ENCODE measurements at regions not wholly inside any gene's neighbourhood (a gene's known extent, or its start where the extent isn't known, plus 50 kb on each side); places are given as distances from the start of the nearest gene placed in this dataset.
"Not testable (repeated sequence)": the region's sequence is repeated elsewhere in the genome, so short reads cannot be mapped to it uniquely, and the experiment has no call there.

- Histone ChIP-seq H3K27me3 (ENCODE audit: control insufficient read depth in 2 of 2, insufficient read depth in 2 of 2, low read length in 2 of 2) (no peaks in the 10 kb centered on the region), H3K79me2 (ENCODE audit: insufficient read depth, low read length) (no peaks in the 10 kb centered on the region), H3K4me3 (replicated peaks in 1 of 3; ENCODE audit: low read depth in 2 of 3, low read length in 3 of 3) (no peak overlapping the region), H3K27ac (ENCODE audit: low read depth in 1 of 2, low read length in 2 of 2) (no peak overlapping the region), H4K20me1 (ENCODE audit: insufficient read depth, low read length) (no peaks in the 10 kb centered on the region), H2AFZ (ENCODE audit: insufficient read depth, low read depth, low read length, poor library complexity, severe bottlenecking) (no peak overlapping the region), H3K36me3 (replicated peaks in 1 of 2; ENCODE audit: control insufficient read depth in 1 of 2, insufficient read depth in 2 of 2, low read length in 2 of 2) (no peaks in the 10 kb centered on the region), H3K4me2 (replicated peaks; ENCODE audit: extremely low read depth, low read length, poor library complexity, severe bottlenecking) (no peak overlapping the region), H3K4me1 (ENCODE audit: control insufficient read depth in 1 of 2, insufficient read depth in 2 of 2, low read length in 2 of 2) (no peaks in the 10 kb centered on the region), H3K9ac (ENCODE audit: insufficient read depth, low read length, poor library complexity, severe bottlenecking) (no peak overlapping the region), H3K9me3 (replicated peaks in 1 of 2; ENCODE audit: control insufficient read depth in 1 of 2, insufficient read depth in 1 of 2, low read length in 2 of 2) (no peaks in the 10 kb centered on the region)
- Mint-ChIP-seq H3K27ac (no peak overlapping the region), H3K36me3 (no peaks in the 10 kb centered on the region), H3K9me3 (peaks cover 0 to 12% (median 3%) of the 10 kb centered on the region in 7 donors), H3K27me3 (ENCODE audit: low read depth in 3 of 3) (no peaks in the 10 kb centered on the region), H3K4me3 (no peak overlapping the region), H3K4me1 (no peaks in the 10 kb centered on the region)
- no peak for TF ChIP-seq CTCF (IDR thresholded peaks at IDR 0.05)
- intact Hi-C loops (cut with micrococcal nuclease): no loop called here
- no peak for DNase-seq
- 83% methylated on average over 1 of the region's 5 CpGs for WGBS (ENCODE audit: insufficient coverage)
Observed at GRCh38 chr3:176609361-176609760, 587.9 kb downstream of the TBL1XR1 start.

GRCh38 chr3:176605553-176605952 is 591.7 kb downstream of the TBL1XR1 start:
- H3K36me3 ChIP-seq (replicated peaks in 1 of 2; ENCODE audit: control insufficient read depth in 1 of 2, insufficient read depth in 2 of 2, low read length in 2 of 2); DNase-seq; H3K4me3 Mint-ChIP-seq; intact Hi-C loops (cut with micrococcal nuclease); H3K4me1 Mint-ChIP-seq; H3K4me3 ChIP-seq (replicated peaks in 1 of 3; ENCODE audit: low read depth in 2 of 3, low read length in 3 of 3); H3K27ac ChIP-seq (ENCODE audit: low read depth in 1 of 2, low read length in 2 of 2); H3K79me2 ChIP-seq (ENCODE audit: insufficient read depth, low read length); H3K4me1 ChIP-seq (ENCODE audit: control insufficient read depth in 1 of 2, insufficient read depth in 2 of 2, low read length in 2 of 2); H3K9ac ChIP-seq (ENCODE audit: insufficient read depth, low read length, poor library complexity, severe bottlenecking); H3K27me3 Mint-ChIP-seq (ENCODE audit: low read depth in 3 of 3); H3K36me3 Mint-ChIP-seq; H4K20me1 ChIP-seq (ENCODE audit: insufficient read depth, low read length); H3K4me2 ChIP-seq (replicated peaks; ENCODE audit: extremely low read depth, low read length, poor library complexity, severe bottlenecking); H3K9me3 ChIP-seq (replicated peaks in 1 of 2; ENCODE audit: control insufficient read depth in 1 of 2, insufficient read depth in 1 of 2, low read length in 2 of 2); H3K27ac Mint-ChIP-seq; H3K27me3 ChIP-seq (ENCODE audit: control insufficient read depth in 2 of 2, insufficient read depth in 2 of 2, low read length in 2 of 2); H2AFZ ChIP-seq (ENCODE audit: insufficient read depth, low read depth, low read length, poor library complexity, severe bottlenecking): not testable (repeated sequence)
- WGBS (ENCODE audit: insufficient coverage): no CpG with 5 or more reads among the region's 2 CpGs
- peaks cover 0 to 14% (median 4%) of the 10 kb centered on the region in 7 donors for H3K9me3 Mint-ChIP-seq
